HG02981 (cell line): ENCODE measurements at regions not wholly inside any gene's neighbourhood (a gene's known extent, or its start where the extent isn't known, plus 50 kb on each side); places are given as distances from the start of the nearest gene placed in this dataset.

Experiments
- ATAC-seq: cut with Tn5 transposase; IDR thresholded peaks from one replicate; pipeline ENCODE4 v1.9.1; 2021; ENCODE audit warnings: mild to moderate bottlenecking, moderate library complexity; ENCODE audit not compliant: unreplicated experiment

- ATAC-seq: no peak
Measured at GRCh38 chr12:39061576-39061975, 156.2 kb upstream of the CPNE8 start.

- ATAC-seq: no peak
Measured at GRCh38 chr12:39048395-39048794, 143.0 kb upstream of the CPNE8 start.

- no peak for ATAC-seq
Measured at GRCh38 chr12:39047539-39048262, 142.3 kb upstream of the CPNE8 start.

- no peak for ATAC-seq
Measured at GRCh38 chr12:39044754-39045153, 139.4 kb upstream of the CPNE8 start.

GRCh38 chr12:39043424-39043822 lies 138.0 kb upstream of the CPNE8 start:
- ATAC-seq: no peak

- no peak for ATAC-seq
Measured at GRCh38 chr12:39040275-39040674, 134.9 kb upstream of the CPNE8 start.

- ATAC-seq: no peak
Measured at GRCh38 chr12:39037115-39037514, 131.7 kb upstream of the CPNE8 start.

GRCh38 chr12:39036105-39036504 lies 130.7 kb upstream of the CPNE8 start:
- no peak for ATAC-seq

- ATAC-seq: no peak
Measured at GRCh38 chr12:39033782-39034181, 128.4 kb upstream of the CPNE8 start.

GRCh38 chr12:39032448-39032847 lies 127.1 kb upstream of the CPNE8 start:
- no peak for ATAC-seq

- ATAC-seq: no peak
Measured at GRCh38 chr12:39032034-39032433, 126.6 kb upstream of the CPNE8 start.

- ATAC-seq: no peak
Measured at GRCh38 chr12:39028382-39028781, 123.0 kb upstream of the CPNE8 start.

- ATAC-seq: no peak
Measured at GRCh38 chr12:39012870-39013269, 107.5 kb upstream of the CPNE8 start.

GRCh38 chr12:39011166-39011565 lies 105.8 kb upstream of the CPNE8 start:
- no peak for ATAC-seq

- no peak for ATAC-seq
Measured at GRCh38 chr12:39010406-39010805, 105.0 kb upstream of the CPNE8 start.

GRCh38 chr12:39007619-39008018 lies 102.2 kb upstream of the CPNE8 start:
- no peak for ATAC-seq

GRCh38 chr12:39006286-39006685 lies 100.9 kb upstream of the CPNE8 start:
- no peak for ATAC-seq

GRCh38 chr12:39005671-39006070 lies 100.3 kb upstream of the CPNE8 start:
- no peak for ATAC-seq

- no peak for ATAC-seq
Measured at GRCh38 chr12:39003541-39004155, 98.3 kb upstream of the CPNE8 start.

GRCh38 chr12:39000370-39000769 lies 95.0 kb upstream of the CPNE8 start:
- ATAC-seq: no peak

- ATAC-seq: no peak
Measured at GRCh38 chr12:38998887-38999482, 93.6 kb upstream of the CPNE8 start.

GRCh38 chr12:38995249-38995648 lies 89.9 kb upstream of the CPNE8 start:
- ATAC-seq: no peak
